HCT116 (cell line): ENCODE measurements at regions not wholly inside any gene's neighbourhood (a gene's known extent, or its start where the extent isn't known, plus 50 kb on each side); places are given as distances from the start of the nearest gene placed in this dataset.

Experiments used
- ATAC-seq: fragments of 200-7000 bp; cut with Tn5 transposase; 2 replicates; pipeline ENCODE4 v1.9.1; 2020; ENCODE audit warnings: mild to moderate bottlenecking, moderate library complexity
- BruUV-seq: library from RNA; stranded (reverse); fragments of 400-500 nt; replicated peaks from 2 replicates; lab custom pipeline; 2021; lab: Mats Ljungman, UMichigan
- CTCF ChIA-PET: fragments of 300-600 bp; sonication (Branson Sonifier 250); formaldehyde crosslinking; loops from one replicate; lab custom pipeline; 2021; ENCODE audit warnings: antibody characterized with exemption; lab: Charles Lee
- POLR2A ChIA-PET: fragments of 300-600, 350-600 bp; sonication (Branson Sonifier 250); formaldehyde crosslinking; loops from one replicate; lab custom pipeline; 2021; ENCODE audit warnings: antibody characterized with exemption; lab: Charles Lee
- RAD21 ChIA-PET, 2 experiments: fragments of 300-600 bp; sonication (Branson Sonifier 250); formaldehyde crosslinking; loops; one replicate each; lab custom pipeline; 2023; ENCODE audit warnings: low total read pairs in 2 of 2; ENCODE audit not compliant: uncharacterized antibody in 2 of 2, unreplicated experiment in 2 of 2, low non-redundant PET in 1 of 2; lab: Charles Lee
- DNase-seq: peaks from one replicate; pipeline ENCODE4 v3.0.0-alpha.2; 2010; ENCODE audit warnings: low read depth, low spot score
- H2AFZ ChIP-seq: fragments of 200-600 bp; shearing (Covaris generic), sonication (generic); 2 replicates; pipeline ENCODE4 v1.6.1; 2017; ENCODE audit warnings: low read depth, mixed run types, mixed read lengths, antibody characterized with exemption, low read length; ENCODE audit not compliant: poor library complexity, severe bottlenecking
- H3K27ac ChIP-seq: 2 replicates; pipeline ENCODE4 v1.5.1; 2012; ENCODE audit warnings: low read depth, low read length
- H3K27me3 ChIP-seq: fragments of 200-600 bp; sonication (generic); 2 replicates; pipeline ENCODE4 v1.6.1; 2016; ENCODE audit warnings: mixed run types, low read length, mixed read lengths; ENCODE audit not compliant: insufficient read depth
- H3K36me3 ChIP-seq, 2 experiments: fragments of 200-500 bp in 1 of 2; fragments of 200-600 bp in 1 of 2; sonication (Bioruptor generic) in 1 of 2; sonication (generic) in 1 of 2; 2 replicates each; pipeline versions ENCODE4 v1.5.1 to v1.6.1; 2014 to 2016; ENCODE audit warnings: low read length in 2 of 2, inconsistent platforms in 1 of 2, mixed read lengths in 1 of 2, mixed run types in 1 of 2; ENCODE audit not compliant: insufficient read depth in 2 of 2, control insufficient read depth in 1 of 2
- H3K4me1 ChIP-seq, 2 experiments: fragments of 200-600 bp in 1 of 2; sonication (generic) in 1 of 2; 2 replicates each; pipeline versions ENCODE4 v1.5.1 to v1.6.1; 2012 to 2017; ENCODE audit warnings: low read length in 2 of 2, inconsistent platforms in 1 of 2, mild to moderate bottlenecking in 1 of 2, mixed read lengths in 1 of 2, mixed run types in 1 of 2, moderate library complexity in 1 of 2; ENCODE audit not compliant: insufficient read depth in 2 of 2, control insufficient read depth in 1 of 2
- H3K4me2 ChIP-seq: fragments of 200-600 bp; sonication (generic); 2 replicates; pipeline ENCODE4 v1.6.1; 2017; ENCODE audit warnings: mixed run types, low read length, mixed read lengths
- H3K4me3 ChIP-seq, 2 experiments: fragments of 200-600 bp in 1 of 2; sonication (generic) in 1 of 2; replicated peaks in 1 of 2; 2 replicates each; pipeline ENCODE4 v1.5.1; 2011 to 2016; ENCODE audit warnings: low read length in 2 of 2, control low read depth in 1 of 2, low read depth in 1 of 2, mild to moderate bottlenecking in 1 of 2, mixed read lengths in 1 of 2, mixed run types in 1 of 2
- H3K79me2 ChIP-seq: fragments of 200-600 bp; sonication (generic); 2 replicates; pipeline ENCODE4 v1.6.1; 2017; ENCODE audit warnings: mild to moderate bottlenecking, mixed run types, low read length, moderate library complexity, mixed read lengths; ENCODE audit not compliant: insufficient read depth
- H3K9ac ChIP-seq: fragments of 200-600 bp; sonication (generic); 2 replicates; pipeline ENCODE4 v1.6.1; 2016; ENCODE audit warnings: low read length, mixed read lengths
- H3K9me2 ChIP-seq: fragments of 200-600 bp; sonication (generic), shearing (Covaris generic); 2 replicates; pipeline ENCODE4 v1.6.1; 2017; ENCODE audit warnings: mixed run types, mild to moderate bottlenecking, moderate library complexity; ENCODE audit not compliant: insufficient read depth
- H3K9me3 ChIP-seq, 2 experiments: fragments of 200-500 bp in 1 of 2; fragments of 200-600 bp in 1 of 2; sonication (Bioruptor generic) in 1 of 2; sonication (generic) in 1 of 2; 2 replicates each; pipeline ENCODE4 v1.6.1; 2014 to 2017; ENCODE audit warnings: low read length in 2 of 2, mixed read lengths in 2 of 2, inconsistent platforms in 1 of 2, low read depth in 1 of 2, mild to moderate bottlenecking in 1 of 2, mixed run types in 1 of 2, moderate library complexity in 1 of 2; ENCODE audit not compliant: control insufficient read depth in 1 of 2, insufficient read depth in 1 of 2
- H4K20me1 ChIP-seq: fragments of 200-600 bp; sonication (generic), shearing (Covaris generic); 2 replicates; pipeline ENCODE4 v1.6.1; 2017; ENCODE audit warnings: mixed run types, mild to moderate bottlenecking, moderate library complexity; ENCODE audit not compliant: insufficient read depth
- CBX3 ChIP-seq: IDR thresholded peaks from 2 replicates; pipeline ENCODE4 v1.6.1; 2012; ENCODE audit warnings: low read depth
- ELF1 ChIP-seq: IDR thresholded peaks from 2 replicates; pipeline ENCODE4 v1.6.1; 2012; ENCODE audit warnings: low read depth, borderline replicate concordance
- EZH2 ChIP-seq: fragments of 200-600 bp; sonication (generic); IDR thresholded peaks from 2 replicates; pipeline ENCODE4 v1.6.1; 2017; ENCODE audit warnings: antibody characterized with exemption, mixed run types
- EZH2phosphoT487 ChIP-seq: fragments of 200-600 bp; IDR thresholded peaks from 2 replicates; pipeline ENCODE4 v1.6.1; 2018; ENCODE audit warnings: antibody characterized with exemption, borderline replicate concordance
- FOSL1 ChIP-seq: IDR thresholded peaks from 2 replicates; pipeline ENCODE4 v1.6.1; 2012; ENCODE audit warnings: low read depth
- JUND ChIP-seq: IDR thresholded peaks from 2 replicates; pipeline ENCODE4 v1.6.1; 2012
- POLR2A ChIP-seq: IDR thresholded peaks from 2 replicates; pipeline ENCODE4 v1.7.0; 2011; ENCODE audit warnings: borderline replicate concordance; ENCODE audit not compliant: insufficient read depth, insufficient read length; ENCODE audit errors: extremely low read depth
- POLR2AphosphoS5 ChIP-seq: IDR thresholded peaks from 2 replicates; pipeline ENCODE4 v1.6.1; 2011; ENCODE audit warnings: mild to moderate bottlenecking, low read depth, low read length, moderate library complexity
- SP1 ChIP-seq: IDR thresholded peaks from 2 replicates; pipeline ENCODE4 v1.6.1; 2012; ENCODE audit warnings: low read depth
- TCF7L2 ChIP-seq: IDR thresholded peaks from 2 replicates; pipeline ENCODE4 v1.7.0; 2011; ENCODE audit warnings: borderline replicate concordance, inconsistent platforms; ENCODE audit not compliant: insufficient read depth, insufficient read length; ENCODE audit errors: extremely low read depth
- intact Hi-C: fragments of 100-400 bp; cut with micrococcal nuclease; formaldehyde crosslinking; loops from 2 replicates; pipeline ENCODE4 v1.10.0; 2022
- TF ChIP-seq, protein P1 (sequence below): IDR thresholded peaks from 2 replicates; pipeline ENCODE4 v1.6.1; 2012
- TF ChIP-seq, protein P2 (sequence below): IDR thresholded peaks from 2 replicates; pipeline ENCODE4 v1.6.1; 2012; ENCODE audit warnings: low read depth

DNA sequence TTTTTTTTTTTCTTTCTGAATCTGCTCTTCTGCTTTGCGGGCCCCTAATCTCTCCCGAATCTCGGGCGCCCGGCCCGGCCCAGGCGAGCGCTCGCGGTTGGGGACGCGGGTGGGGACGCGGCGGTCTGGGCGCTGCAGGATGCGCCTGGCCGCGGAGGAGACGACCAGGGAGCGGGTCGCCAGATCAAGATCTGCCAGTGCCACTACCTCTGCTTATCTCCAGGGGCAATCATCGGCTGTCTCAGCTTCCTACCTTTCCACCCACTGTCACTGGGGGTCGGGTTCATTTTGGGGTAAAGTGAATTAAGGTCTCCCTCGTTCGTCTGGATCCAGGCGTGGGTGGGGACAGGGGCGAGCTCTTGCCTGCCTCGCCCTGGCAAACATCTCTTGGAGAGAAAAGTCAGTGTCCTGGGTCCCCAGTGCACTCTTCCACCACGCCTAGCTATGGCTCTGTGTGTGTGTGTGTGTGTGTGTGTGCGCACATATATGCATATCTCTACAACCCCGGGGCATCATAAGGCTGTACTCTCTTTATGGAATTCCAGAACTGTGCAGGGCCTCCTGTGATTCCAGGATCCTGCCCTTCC is 422.3 kb downstream of the VRK1 start:
- no peak for TF ChIP-seq POLR2AphosphoS5
- TF ChIP-seq SP1: no peak
- no peak for TF ChIP-seq EZH2
- TF ChIP-seq, protein P1, sequence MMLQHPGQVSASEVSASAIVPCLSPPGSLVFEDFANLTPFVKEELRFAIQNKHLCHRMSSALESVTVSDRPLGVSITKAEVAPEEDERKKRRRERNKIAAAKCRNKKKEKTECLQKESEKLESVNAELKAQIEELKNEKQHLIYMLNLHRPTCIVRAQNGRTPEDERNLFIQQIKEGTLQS: no peak
- no peak for TF ChIP-seq ELF1
- TF ChIP-seq POLR2A: no peak
- TF ChIP-seq JUND: no peak
- no peak for TF ChIP-seq EZH2phosphoT487
- TF ChIP-seq FOSL1: no peak
- no peak for TF ChIP-seq TCF7L2
- no peak for TF ChIP-seq CBX3
- TF ChIP-seq, protein P2, sequence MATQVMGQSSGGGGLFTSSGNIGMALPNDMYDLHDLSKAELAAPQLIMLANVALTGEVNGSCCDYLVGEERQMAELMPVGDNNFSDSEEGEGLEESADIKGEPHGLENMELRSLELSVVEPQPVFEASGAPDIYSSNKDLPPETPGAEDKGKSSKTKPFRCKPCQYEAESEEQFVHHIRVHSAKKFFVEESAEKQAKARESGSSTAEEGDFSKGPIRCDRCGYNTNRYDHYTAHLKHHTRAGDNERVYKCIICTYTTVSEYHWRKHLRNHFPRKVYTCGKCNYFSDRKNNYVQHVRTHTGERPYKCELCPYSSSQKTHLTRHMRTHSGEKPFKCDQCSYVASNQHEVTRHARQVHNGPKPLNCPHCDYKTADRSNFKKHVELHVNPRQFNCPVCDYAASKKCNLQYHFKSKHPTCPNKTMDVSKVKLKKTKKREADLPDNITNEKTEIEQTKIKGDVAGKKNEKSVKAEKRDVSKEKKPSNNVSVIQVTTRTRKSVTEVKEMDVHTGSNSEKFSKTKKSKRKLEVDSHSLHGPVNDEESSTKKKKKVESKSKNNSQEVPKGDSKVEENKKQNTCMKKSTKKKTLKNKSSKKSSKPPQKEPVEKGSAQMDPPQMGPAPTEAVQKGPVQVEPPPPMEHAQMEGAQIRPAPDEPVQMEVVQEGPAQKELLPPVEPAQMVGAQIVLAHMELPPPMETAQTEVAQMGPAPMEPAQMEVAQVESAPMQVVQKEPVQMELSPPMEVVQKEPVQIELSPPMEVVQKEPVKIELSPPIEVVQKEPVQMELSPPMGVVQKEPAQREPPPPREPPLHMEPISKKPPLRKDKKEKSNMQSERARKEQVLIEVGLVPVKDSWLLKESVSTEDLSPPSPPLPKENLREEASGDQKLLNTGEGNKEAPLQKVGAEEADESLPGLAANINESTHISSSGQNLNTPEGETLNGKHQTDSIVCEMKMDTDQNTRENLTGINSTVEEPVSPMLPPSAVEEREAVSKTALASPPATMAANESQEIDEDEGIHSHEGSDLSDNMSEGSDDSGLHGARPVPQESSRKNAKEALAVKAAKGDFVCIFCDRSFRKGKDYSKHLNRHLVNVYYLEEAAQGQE: no peak
- TF ChIP-seq, all 23 proteins: peak for 0
- no peak overlapping the region for H3K4me3 ChIP-seq
- no peaks in the 10 kb centered on the region for H3K9me3 ChIP-seq
- no peaks in the 10 kb centered on the region for H3K79me2 ChIP-seq
- no peaks in the 10 kb centered on the region for H3K36me3 ChIP-seq
- no peak overlapping the region for H3K27ac ChIP-seq
- ATAC-seq: no peak
- POLR2A ChIA-PET: interaction anchor here (0.7 kb wide), 1 partner anchor 36 kb away, joined by 3 read pairs; no protein-coding TSS in a partner anchor
- H4K20me1 ChIP-seq: no peaks in the 10 kb centered on the region
- H3K4me1 ChIP-seq: no peaks in the 10 kb centered on the region
- H3K9me2 ChIP-seq: no peaks in the 10 kb centered on the region
- no TSS peak for BruUV-seq
- RAD21 ChIA-PET: no interaction called here
- no peak for DNase-seq
- H3K9ac ChIP-seq: no peak overlapping the region
- intact Hi-C loops: no loop called here
- CTCF ChIA-PET: no interaction called here
- no peak overlapping the region for H2AFZ ChIP-seq
- no peaks in the 10 kb centered on the region for H3K27me3 ChIP-seq
- no peak overlapping the region for H3K4me2 ChIP-seq
